Panc1 (cell line): ENCODE measurements at regions not wholly inside any gene's neighbourhood (a gene's known extent, or its start where the extent isn't known, plus 50 kb on each side); places are given as distances from the start of the nearest gene placed in this dataset.

Experiments used
- ATAC-seq: fragments of 200-7000 bp; cut with Tn5 transposase; 2 replicates; pipeline ENCODE4 v1.9.1; 2020; ENCODE audit warnings: mild to moderate bottlenecking, moderate library complexity
- BruUV-seq: library from RNA; stranded (reverse); fragments of 400-500 nt; replicated peaks from 2 replicates; lab custom pipeline; 2021; lab: Mats Ljungman, UMichigan
- CTCF ChIA-PET: fragments of 300-600 bp; sonication (Branson Sonifier 250); formaldehyde crosslinking; loops from one replicate; lab custom pipeline; 2022; ENCODE audit warnings: antibody characterized with exemption; lab: Charles Lee
- POLR2A ChIA-PET: fragments of 300-600 bp; sonication (Branson Sonifier 250); formaldehyde crosslinking; loops from one replicate; lab custom pipeline; 2022; ENCODE audit warnings: antibody characterized with exemption; lab: Charles Lee
- DNase-seq: peaks from one replicate; pipeline ENCODE4 v3.0.0-alpha.2; 2010; ENCODE audit warnings: low read depth, low spot score
- H3K27ac ChIP-seq: 2 replicates; pipeline ENCODE4 v1.5.1; 2011; ENCODE audit warnings: mild to moderate bottlenecking, low read length, inconsistent platforms
- H3K27me3 ChIP-seq: fragments of 200-500 bp; sonication (Bioruptor generic); 2 replicates; pipeline ENCODE4 v1.6.0; 2014; ENCODE audit warnings: low read length, inconsistent platforms; ENCODE audit not compliant: control insufficient read depth, insufficient read depth
- H3K36me3 ChIP-seq: fragments of 200-500 bp; sonication (Bioruptor generic); 2 replicates; pipeline ENCODE4 v1.5.1; 2014; ENCODE audit warnings: inconsistent platforms, mild to moderate bottlenecking, low read length, moderate library complexity; ENCODE audit not compliant: control insufficient read depth, insufficient read depth
- H3K4me1 ChIP-seq: 2 replicates; pipeline ENCODE4 v1.5.1; 2011; ENCODE audit warnings: inconsistent platforms, mild to moderate bottlenecking, low read length, moderate library complexity; ENCODE audit not compliant: control insufficient read depth, insufficient read depth
- H3K4me3 ChIP-seq, 2 experiments: 2 replicates each; pipeline ENCODE4 v1.5.1; 2011 to 2012; ENCODE audit warnings: low read depth in 2 of 2, low read length in 2 of 2, mild to moderate bottlenecking in 2 of 2, inconsistent platforms in 1 of 2, moderate library complexity in 1 of 2
- H3K9me3 ChIP-seq: fragments of 200-500 bp; sonication (Bioruptor generic); 2 replicates; pipeline ENCODE4 v1.5.1; 2014; ENCODE audit warnings: low read depth, mild to moderate bottlenecking, inconsistent platforms, low read length, moderate library complexity; ENCODE audit not compliant: control insufficient read depth, insufficient read depth
- POLR2AphosphoS5 ChIP-seq: IDR thresholded peaks from 2 replicates; pipeline ENCODE4 v1.6.1; 2012; ENCODE audit warnings: mild to moderate bottlenecking, low read depth, low read length, moderate library complexity
- SIN3A ChIP-seq: IDR thresholded peaks from 2 replicates; pipeline ENCODE4 v1.6.1; 2012; ENCODE audit warnings: low read depth, mild to moderate bottlenecking, low read length, moderate library complexity, borderline replicate concordance; ENCODE audit not compliant: insufficient read depth
- TCF7L2 ChIP-seq: IDR thresholded peaks from 2 replicates; pipeline ENCODE4 v1.6.1; 2011; ENCODE audit warnings: mild to moderate bottlenecking, low read depth, low read length, inconsistent platforms
- in situ Hi-C: cut with HindIII; loops from 2 replicates; pipeline ENCODE4 v1.10.0; 2016; ENCODE audit warnings: low sequenced_read_pairs, low pct_unique_long_range_greater_than_20kb
- intact Hi-C: fragments of 100-400 bp; cut with micrococcal nuclease; formaldehyde crosslinking; loops from one replicate; pipeline ENCODE4 v1.10.0; 2022; ENCODE audit not compliant: unreplicated experiment
- TF ChIP-seq, protein P1 (sequence below), 2 experiments: IDR thresholded peaks; 2 replicates each; pipeline ENCODE4 v1.6.1; 2011 to 2012; ENCODE audit warnings: low read depth in 2 of 2, control low read depth in 1 of 2, low read length in 1 of 2, mild to moderate bottlenecking in 1 of 2, moderate library complexity in 1 of 2; ENCODE audit not compliant: insufficient read depth in 1 of 2
- TF ChIP-seq, protein P2 (sequence below): fragments of 450-650 bp; IDR thresholded peaks from 2 replicates; pipeline ENCODE4 v1.5.1; 2017; ENCODE audit warnings: mild to moderate bottlenecking

DNA sequence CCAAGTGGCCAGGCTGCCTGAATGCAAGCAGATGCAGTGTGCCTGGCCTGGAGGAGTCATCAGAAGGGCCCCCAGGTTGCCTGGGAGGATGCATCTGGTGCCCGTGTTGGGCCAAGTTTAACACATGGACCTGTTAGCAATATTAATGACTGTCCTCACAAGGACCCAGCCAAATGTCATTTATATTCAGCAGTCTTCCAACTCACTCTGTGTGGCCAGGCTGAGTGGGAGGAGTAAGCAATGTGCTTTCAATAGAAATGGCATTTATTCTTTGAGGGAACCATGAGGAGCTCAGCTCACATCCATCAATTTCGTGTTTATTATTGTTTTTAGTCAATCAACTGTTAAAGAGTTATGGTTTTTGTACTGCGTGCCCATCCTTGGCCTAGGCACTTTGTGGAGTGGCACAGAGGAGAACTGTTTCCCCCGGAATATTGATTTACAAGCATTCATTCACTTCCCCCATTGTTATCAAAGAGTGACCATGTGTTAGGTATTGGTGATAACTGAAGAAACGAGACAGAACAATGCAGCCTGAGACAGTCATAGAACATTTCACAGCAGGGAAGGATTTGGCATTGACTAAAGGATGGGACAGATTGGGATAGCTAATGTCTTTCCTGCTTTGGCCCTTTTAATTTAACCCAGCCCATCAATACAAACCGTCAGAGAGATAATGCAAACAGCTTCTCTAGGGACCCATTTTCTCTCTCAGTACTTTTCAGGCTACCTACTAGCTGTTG is 725.2 kb downstream of the TSN start:
- H3K27me3 ChIP-seq = no peaks in the 10 kb centered on the region
- in situ Hi-C loops = no loop called here

DNA sequence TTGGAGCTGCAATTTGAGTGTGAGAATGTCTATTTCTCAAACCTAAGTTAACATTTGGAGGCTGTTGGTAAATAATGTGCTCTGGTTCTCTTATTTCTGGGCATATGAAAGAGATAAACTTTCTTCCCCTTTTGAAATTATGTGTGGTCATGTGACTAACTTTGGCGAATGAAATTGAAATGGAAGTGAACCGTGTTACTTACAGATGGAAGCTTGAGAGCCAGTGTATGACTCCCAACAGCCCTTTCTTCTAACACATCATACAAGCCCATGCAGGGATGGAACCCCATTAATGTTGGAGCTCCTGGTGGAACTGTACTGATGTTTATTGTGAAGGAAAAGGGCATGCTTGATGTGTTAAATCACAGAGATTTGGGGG is 725.8 kb downstream of the TSN start:
- CTCF ChIA-PET = no interaction called here
- no peak for ATAC-seq
- intact Hi-C loops = no loop called here

More for the DNA sequence above, 725.2 kb downstream of the TSN start:
- no peaks in the 10 kb centered on the region for H3K36me3 ChIP-seq
- H3K4me1 ChIP-seq = no peaks in the 10 kb centered on the region
- CTCF ChIA-PET = no interaction called here
- POLR2A ChIA-PET = no interaction called here
- DNase-seq (no peak), ATAC-seq (no peak)
- no peaks in the 10 kb centered on the region for H3K9me3 ChIP-seq
- no peak overlapping the region for H3K4me3 ChIP-seq
- no peak overlapping the region for H3K27ac ChIP-seq
- intact Hi-C loops = no loop called here
- no peak for TF ChIP-seq SIN3A
- TF ChIP-seq TCF7L2 = no peak
- TF ChIP-seq, protein P1, sequence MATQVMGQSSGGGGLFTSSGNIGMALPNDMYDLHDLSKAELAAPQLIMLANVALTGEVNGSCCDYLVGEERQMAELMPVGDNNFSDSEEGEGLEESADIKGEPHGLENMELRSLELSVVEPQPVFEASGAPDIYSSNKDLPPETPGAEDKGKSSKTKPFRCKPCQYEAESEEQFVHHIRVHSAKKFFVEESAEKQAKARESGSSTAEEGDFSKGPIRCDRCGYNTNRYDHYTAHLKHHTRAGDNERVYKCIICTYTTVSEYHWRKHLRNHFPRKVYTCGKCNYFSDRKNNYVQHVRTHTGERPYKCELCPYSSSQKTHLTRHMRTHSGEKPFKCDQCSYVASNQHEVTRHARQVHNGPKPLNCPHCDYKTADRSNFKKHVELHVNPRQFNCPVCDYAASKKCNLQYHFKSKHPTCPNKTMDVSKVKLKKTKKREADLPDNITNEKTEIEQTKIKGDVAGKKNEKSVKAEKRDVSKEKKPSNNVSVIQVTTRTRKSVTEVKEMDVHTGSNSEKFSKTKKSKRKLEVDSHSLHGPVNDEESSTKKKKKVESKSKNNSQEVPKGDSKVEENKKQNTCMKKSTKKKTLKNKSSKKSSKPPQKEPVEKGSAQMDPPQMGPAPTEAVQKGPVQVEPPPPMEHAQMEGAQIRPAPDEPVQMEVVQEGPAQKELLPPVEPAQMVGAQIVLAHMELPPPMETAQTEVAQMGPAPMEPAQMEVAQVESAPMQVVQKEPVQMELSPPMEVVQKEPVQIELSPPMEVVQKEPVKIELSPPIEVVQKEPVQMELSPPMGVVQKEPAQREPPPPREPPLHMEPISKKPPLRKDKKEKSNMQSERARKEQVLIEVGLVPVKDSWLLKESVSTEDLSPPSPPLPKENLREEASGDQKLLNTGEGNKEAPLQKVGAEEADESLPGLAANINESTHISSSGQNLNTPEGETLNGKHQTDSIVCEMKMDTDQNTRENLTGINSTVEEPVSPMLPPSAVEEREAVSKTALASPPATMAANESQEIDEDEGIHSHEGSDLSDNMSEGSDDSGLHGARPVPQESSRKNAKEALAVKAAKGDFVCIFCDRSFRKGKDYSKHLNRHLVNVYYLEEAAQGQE (IDR thresholded peaks at IDR 0.05; ENCODE audit: insufficient read depth in 1 of 2, low read depth in 2 of 2, low read length in 1 of 2) = no peak
- TF ChIP-seq, protein P2, sequence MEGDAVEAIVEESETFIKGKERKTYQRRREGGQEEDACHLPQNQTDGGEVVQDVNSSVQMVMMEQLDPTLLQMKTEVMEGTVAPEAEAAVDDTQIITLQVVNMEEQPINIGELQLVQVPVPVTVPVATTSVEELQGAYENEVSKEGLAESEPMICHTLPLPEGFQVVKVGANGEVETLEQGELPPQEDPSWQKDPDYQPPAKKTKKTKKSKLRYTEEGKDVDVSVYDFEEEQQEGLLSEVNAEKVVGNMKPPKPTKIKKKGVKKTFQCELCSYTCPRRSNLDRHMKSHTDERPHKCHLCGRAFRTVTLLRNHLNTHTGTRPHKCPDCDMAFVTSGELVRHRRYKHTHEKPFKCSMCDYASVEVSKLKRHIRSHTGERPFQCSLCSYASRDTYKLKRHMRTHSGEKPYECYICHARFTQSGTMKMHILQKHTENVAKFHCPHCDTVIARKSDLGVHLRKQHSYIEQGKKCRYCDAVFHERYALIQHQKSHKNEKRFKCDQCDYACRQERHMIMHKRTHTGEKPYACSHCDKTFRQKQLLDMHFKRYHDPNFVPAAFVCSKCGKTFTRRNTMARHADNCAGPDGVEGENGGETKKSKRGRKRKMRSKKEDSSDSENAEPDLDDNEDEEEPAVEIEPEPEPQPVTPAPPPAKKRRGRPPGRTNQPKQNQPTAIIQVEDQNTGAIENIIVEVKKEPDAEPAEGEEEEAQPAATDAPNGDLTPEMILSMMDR = no peak
- TF ChIP-seq POLR2AphosphoS5 = no peak
- BruUV-seq = no TSS peak

More for the DNA sequence above, 725.8 kb downstream of the TSN start:
- H3K4me3 ChIP-seq = no peak overlapping the region
- BruUV-seq = no TSS peak
- H3K27me3 ChIP-seq = no peaks in the 10 kb centered on the region
- POLR2A ChIA-PET = no interaction called here
- no peak for DNase-seq
- H3K4me1 ChIP-seq = no peaks in the 10 kb centered on the region
- in situ Hi-C loops = no loop called here
- TF ChIP-seq POLR2AphosphoS5 (no peak), TCF7L2 (no peak), SIN3A (no peak)
- TF ChIP-seq, protein P1 (IDR thresholded peaks at IDR 0.05; ENCODE audit: insufficient read depth in 1 of 2, low read depth in 2 of 2, low read length in 1 of 2) = no peak
- TF ChIP-seq, protein P2 = no peak
- H3K36me3 ChIP-seq = no peaks in the 10 kb centered on the region
- H3K27ac ChIP-seq = no peak overlapping the region
- no peaks in the 10 kb centered on the region for H3K9me3 ChIP-seq
